T-helper 2 cell (primary cell): ENCODE measurements at regions not wholly inside any gene's neighbourhood (a gene's known extent, or its start where the extent isn't known, plus 50 kb on each side); places are given as distances from the start of the nearest gene placed in this dataset.
"Not testable (repeated sequence)": the region's sequence is repeated elsewhere in the genome, so short reads cannot be mapped to it uniquely, and the experiment has no call there.

Experiments used
- DNase-seq, 5 experiments: peaks; one replicate each; pipeline versions ENCODE4 v3.0.0 to v3.0.0-alpha.2; 2012 to 2022

DNA sequence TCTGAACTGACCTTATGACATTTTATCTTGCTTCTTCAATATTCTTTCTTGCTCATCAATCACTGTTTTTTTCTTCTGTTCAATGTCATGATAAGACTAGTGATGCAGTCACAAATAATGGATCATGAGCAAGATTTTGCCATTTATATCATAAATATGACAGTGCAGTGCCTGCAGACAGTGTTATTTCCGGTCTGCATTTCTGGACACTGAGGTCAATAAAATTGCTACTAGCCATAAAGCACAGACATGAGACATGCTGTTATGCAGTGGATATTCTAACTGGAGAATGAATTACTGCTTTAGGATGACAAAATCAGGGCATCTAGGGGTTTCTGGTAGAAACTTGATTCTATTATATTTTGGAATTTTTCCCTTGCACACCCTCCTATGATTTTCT, 1509.7 kb upstream of the LRRTM3 start:
- no peak for DNase-seq

DNA sequence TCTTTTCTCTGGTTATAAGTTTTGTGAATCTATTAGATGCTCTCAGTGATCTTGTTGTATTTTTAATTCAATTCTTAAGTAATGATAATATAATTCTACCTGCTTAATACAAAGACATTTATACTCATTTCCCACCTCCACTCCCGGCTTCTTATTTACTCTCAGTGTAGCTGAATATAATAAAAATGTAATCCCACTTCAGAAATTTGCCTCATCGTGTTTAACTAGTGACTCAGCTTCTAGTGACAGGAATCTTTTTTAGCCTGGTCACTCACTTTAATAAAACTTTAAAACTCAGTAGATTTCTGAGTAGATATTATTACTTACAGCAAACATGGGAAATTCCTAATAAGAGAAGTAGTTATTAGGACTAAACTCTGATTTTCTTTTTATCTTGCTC, 1506.2 kb upstream of the LRRTM3 start:
- DNase-seq, result no peak

GRCh38 chr10:65423043-65423442, 1502.8 kb upstream of the LRRTM3 start:
- no peak for DNase-seq

GRCh38 chr10:65429381-65429780, 1496.5 kb upstream of the LRRTM3 start:
- not testable (repeated sequence) for DNase-seq

- DNase-seq, result no peak
These were observed 1494.9 kb upstream of the LRRTM3 start for GRCh38 chr10:65430979-65431378.

GRCh38 chr10:65470986-65471385, 1454.8 kb upstream of the LRRTM3 start:
- no peak for DNase-seq

DNA sequence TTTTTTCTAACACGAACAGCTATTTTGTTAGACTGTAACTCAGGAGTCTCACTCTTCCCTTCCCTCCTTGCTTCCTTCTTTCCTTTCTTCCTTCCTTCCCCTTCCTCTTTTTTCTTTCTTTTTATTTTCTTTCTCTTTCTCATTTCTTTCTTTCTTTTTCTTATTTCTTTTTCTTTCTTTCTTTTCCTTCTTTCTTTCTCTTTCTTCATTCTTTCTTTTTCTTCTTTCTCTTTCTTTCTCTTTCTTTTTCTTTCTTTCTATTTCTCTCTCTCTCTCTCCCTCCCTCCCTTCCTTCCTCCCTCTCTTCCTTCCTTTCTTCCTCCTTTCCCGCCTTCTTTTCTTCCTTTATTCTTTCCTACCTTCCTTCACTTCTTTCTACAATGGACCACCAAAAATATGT, 1443.0 kb upstream of the LRRTM3 start:
- DNase-seq, result no peak

- DNase-seq, result no peak
These were observed 1434.0 kb upstream of the LRRTM3 start for GRCh38 chr10:65491799-65492198.

DNA sequence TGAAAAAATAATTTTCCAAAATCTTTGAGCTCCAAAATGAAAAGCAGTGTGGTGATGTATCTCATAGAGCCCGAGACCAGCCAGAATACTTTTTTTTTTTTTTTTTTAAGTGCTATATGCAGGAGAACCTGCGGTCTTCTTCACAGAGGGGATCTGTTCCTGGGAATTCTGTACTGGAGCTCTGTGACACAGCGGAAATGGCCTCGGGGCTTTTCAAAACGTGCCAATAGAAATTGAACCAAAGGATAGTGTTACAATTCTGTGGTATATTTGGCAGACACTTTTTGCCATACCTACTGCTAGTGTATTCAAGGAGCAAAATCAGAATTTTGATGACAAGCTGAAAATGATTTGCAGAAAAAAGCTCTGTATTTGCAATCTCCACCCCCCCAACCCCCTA, 1429.3 kb upstream of the LRRTM3 start:
- no peak for DNase-seq

DNA sequence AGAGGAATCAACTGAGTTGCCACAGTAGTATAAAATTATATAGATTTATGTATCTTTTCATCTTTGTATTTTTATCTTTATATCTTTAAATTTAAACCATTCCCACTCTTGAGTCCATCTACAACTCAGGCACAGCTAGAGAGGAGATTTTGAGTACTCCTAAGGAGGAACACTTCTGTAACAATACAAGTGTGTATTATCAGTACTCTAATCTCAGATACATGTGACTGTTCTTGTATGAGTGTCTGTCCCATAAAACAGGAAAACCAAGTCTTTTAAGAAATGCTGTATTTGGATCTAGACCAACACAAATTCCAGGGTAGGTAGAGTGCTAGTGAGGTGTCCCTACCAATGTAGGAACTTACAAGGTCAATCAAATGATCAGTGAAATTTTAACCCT, 1428.0 kb upstream of the LRRTM3 start:
- DNase-seq, result no peak

DNA sequence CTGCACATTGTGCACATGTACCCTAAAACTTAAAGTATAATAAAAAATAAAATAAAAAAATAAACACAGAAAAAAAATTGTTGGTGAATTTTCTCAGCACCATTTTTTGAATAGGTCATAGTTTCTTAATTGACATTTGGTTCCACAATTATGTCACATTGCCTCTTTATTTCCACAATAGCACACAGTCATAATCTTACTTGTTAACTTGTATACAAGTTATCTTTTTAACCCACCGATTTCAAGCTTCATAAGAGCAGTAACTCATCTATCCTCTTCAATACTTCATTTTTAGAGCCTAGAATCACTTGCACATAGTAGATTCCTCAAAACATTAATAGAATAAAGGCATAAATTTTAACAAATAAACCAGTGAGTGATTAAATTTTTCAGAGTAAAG, 1425.1 kb upstream of the LRRTM3 start:
- DNase-seq, result no peak

DNA sequence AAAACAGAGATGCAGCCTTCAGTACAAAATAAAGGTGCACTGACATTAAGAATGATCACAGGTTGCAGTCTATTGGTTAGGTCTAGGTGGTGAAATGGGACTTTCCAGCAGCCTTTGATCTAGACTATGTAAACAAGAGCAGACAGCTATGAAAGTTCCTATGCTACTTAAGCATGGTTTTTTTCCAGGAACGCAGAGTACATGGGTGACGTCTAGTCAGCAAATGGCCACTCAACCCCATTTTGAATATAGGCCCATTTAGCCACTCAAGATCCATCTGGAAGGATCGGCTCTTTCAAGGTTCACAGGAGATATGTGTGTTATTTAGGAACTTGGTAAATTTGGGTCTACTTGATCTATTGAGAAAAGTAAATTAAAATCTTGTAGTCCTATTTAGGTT, 1424.6 kb upstream of the LRRTM3 start:
- peak in 1 of 5 experiments; percentile 70 for DNase-seq

DNA sequence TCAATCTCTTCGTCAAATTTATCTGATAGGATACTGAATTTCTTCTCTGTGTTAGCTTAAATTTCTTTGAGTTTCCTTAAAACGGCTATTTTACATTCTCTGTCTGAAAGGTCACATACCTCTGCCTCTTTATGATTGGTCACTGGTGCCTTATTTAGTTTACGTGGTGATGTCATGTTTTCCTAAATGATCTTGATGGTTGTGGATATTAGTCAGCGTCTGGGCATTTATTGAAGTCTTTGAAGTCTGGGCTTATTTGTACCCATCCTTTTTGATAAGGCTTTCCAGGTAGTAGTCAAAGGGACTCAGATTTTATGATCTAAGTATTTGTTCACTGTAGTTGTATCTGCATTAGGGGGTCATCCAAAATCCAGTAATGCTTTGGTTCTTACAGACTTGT, 1407.5 kb upstream of the LRRTM3 start:
- DNase-seq, result no peak

DNA sequence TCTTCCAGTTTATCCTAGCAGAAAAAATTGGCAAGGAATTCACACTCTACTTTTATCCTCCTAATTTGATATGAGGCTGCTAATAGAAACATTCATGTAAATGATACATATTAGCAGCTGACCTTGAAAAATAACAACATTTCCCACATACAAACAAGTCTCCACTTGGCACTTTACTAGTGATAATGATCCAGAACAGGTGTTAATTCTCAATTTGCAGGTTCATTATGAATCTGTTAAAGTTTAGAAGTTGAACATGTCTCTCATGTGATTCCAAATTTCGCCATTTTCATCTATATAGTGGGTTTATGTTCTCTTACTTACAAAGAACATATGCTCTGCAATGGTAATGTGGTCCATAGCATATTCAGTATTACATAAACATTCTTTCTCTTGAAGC, 1396.8 kb upstream of the LRRTM3 start:
- no peak for DNase-seq

DNA sequence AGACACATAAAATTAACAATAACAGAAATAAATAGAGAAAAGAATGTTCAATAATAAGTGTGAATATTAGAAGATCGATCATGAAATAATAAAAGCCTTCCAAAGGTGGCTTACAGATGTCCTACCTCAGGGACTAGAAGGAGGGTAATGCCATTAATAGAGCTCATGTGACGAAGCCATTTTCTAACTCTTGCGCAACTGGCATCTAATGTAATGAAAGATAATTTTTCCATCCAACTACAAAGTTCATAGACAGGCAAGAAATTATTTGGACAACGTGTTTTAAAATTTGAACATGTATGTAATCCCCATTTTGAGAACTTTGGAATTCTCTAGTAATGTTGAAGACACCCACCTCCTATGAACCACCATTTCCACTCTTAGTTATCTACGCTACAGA, 1394.3 kb upstream of the LRRTM3 start:
- DNase-seq, result no peak

DNA sequence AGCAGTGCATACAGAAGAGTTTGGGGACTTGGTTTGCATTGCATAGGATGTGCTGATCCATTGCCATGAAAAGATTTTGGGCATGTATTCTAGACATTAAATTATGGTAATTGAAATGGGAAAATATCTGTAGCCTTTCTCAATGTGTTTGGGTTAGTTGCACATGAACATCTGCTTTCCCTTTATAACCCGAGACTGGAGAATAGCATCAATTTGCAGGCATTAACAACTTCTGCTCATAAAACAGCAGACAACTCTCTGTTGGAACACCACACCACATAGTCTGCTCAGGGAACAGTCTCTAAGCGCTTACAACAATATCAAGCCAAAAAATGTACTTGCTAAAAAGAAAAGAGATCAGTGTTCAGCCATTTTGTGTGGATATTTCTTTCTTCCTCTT, 1391.1 kb upstream of the LRRTM3 start:
- no peak for DNase-seq

GRCh38 chr10:65544756-65545155, 1381.1 kb upstream of the LRRTM3 start:
- no peak for DNase-seq

DNA sequence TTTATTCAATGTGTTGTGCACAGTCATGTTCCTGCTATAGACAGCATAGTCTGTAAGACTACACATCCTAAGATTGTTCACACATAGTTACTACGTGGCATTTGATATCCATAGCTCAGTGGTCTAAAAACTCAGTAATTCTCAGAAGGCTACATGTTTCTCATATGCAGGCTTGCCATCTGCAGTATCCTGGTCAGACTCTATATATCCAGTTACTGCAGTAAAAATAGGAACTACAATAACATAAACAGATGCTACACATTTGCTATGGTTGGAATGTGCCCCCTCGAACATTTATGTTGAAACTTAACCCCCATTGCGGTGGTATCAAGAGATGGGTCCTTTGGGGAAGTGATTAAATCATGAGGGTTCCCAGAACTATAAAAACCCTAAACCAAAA, 1377.8 kb upstream of the LRRTM3 start:
- no peak for DNase-seq

- no peak for DNase-seq
These were observed 1375.1 kb upstream of the LRRTM3 start for GRCh38 chr10:65550761-65551160.

- no peak for DNase-seq
These were observed 1370.6 kb upstream of the LRRTM3 start for GRCh38 chr10:65555192-65555591.

DNA sequence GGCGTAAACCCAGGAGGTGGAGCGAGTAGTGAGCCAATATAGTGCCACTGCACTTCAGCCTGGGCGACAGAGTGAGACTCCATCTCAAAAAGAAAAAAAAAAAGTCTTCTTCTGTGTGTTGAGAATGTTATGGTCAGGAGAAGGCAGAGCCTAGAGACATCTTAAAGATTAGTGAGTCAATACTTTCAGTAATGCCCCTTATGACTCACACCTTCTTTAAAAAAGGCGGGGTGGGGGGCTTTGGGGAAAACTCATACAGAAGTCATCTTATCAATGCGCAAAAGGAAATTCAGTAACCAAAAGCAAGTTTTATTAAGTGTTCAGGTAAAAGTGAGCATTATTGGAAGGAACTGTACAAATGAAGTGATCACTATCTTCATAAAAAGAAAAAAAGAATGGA, 1369.8 kb upstream of the LRRTM3 start:
- DNase-seq, result no peak

DNA sequence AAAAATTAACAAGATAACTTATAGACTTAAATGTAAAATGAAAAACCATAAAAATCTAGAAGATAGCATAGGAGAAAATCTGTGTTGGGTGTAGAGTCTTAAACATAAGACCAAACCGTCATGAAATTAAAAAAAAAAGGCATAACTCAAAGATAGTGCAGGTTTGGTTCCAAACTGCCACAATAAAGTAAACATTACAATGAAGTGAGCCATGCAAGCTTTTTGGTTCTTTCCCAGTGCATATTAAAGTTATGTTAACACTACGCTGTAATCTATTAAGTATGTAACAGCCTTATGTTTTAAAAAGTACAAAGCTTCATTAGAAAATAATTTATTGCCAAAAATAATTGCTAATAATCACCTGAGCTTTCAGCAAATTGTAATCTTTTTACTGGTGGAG, 1366.5 kb upstream of the LRRTM3 start:
- DNase-seq, result no peak

GRCh38 chr10:65565246-65565645, 1360.6 kb upstream of the LRRTM3 start:
- no peak for DNase-seq

DNA sequence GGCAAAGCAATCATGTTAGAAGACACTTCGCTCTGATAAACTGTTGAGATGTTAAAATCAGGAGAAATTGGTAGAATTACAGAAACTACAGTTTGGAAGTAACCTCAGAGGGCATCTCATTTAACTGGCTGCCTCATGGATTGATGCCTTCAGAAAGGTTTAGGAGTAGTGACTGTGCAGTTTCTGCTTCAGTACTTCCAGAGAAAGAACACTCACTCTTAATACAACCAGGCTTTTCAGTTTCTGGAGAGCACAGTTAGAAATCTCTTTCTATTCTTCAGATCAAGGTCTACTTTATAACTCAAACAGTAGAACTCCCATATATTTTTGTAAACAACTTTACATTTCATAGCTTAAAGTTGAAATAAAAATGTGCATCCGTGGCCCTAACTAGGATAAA, 1358.9 kb upstream of the LRRTM3 start:
- no peak for DNase-seq

DNA sequence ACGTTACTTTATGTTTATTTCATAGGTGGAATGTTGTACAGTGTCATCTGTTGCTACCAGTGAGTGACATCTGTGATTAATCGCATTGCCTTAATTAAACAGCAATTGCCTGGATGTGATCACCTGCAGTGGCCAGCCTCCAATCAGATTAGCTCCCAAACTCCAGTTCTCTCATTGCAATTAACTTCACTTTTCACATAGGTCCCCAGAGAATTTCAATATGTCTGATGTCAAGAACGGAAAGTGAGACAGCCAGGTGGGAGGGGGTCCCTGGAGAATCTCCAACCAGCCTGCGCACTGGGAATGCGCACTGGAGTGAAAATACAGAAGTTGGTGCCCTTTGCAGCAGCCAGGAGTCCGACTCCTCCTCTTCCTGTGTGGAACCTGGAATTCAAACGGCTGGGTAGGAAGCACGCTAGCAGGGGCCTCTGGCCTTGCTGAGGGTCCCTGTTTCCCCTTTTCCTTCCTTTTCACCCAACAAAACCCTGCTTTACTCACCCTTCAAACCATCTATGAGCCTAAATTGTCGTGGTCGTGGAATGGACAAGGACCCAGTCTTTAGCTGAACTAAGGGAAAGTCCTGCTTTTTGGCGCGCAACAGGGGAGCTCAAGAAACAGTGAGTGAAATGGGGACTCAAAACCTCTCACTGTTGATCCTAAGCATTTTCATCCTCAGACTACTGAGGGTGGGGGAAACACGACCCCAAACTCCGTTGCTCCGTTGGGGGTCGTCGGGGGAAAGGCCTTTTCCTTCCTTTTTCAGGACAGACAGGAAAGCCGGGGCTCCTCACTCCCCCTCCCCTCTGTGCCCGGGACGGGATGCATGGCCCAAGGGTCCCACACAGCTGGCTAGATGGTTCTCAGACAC, 1355.5 kb upstream of the LRRTM3 start:
- DNase-seq, result no peak
